ENCODE measurements at regions not wholly inside any gene's neighbourhood (a gene's known extent, or its start where the extent isn't known, plus 50 kb on each side); places are given as distances from the start of the nearest gene placed in this dataset.

GRCh38 chr15:70203981-70204560 lies 106.4 kb upstream of the TLE3 start:
- no peak for TF ChIP-seq CTCF (IDR thresholded peaks at IDR 0.05; ENCODE audit: insufficient read depth, low read length)
- TF ChIP-seq POLR2AphosphoS5 (IDR thresholded peaks at IDR 0.05; ENCODE audit: low read depth) = no peak
- no peak for TF ChIP-seq REST (IDR thresholded peaks at IDR 0.05; ENCODE audit: insufficient replicate concordance, low read depth)
- no peak for TF ChIP-seq GABPA (IDR thresholded peaks at IDR 0.05; ENCODE audit: low read depth)
- no peak for TF ChIP-seq SPI1 (IDR thresholded peaks at IDR 0.05; ENCODE audit: borderline replicate concordance, low read depth)
